DMS153 treated with DMSO at 0.1 percent for 48 hours (cell line): ENCODE measurements at regions not wholly inside any gene's neighbourhood (a gene's known extent, or its start where the extent isn't known, plus 50 kb on each side); places are given as distances from the start of the nearest gene placed in this dataset.
"Not testable (repeated sequence)": the region's sequence is repeated elsewhere in the genome, so short reads cannot be mapped to it uniquely, and the experiment has no call there.

ENCODE experiments used
- DNase-seq: peaks from one replicate; lab custom pipeline; 2025; ENCODE audit not compliant: unreplicated experiment; lab: John Stamatoyannopoulos, UW

DNA sequence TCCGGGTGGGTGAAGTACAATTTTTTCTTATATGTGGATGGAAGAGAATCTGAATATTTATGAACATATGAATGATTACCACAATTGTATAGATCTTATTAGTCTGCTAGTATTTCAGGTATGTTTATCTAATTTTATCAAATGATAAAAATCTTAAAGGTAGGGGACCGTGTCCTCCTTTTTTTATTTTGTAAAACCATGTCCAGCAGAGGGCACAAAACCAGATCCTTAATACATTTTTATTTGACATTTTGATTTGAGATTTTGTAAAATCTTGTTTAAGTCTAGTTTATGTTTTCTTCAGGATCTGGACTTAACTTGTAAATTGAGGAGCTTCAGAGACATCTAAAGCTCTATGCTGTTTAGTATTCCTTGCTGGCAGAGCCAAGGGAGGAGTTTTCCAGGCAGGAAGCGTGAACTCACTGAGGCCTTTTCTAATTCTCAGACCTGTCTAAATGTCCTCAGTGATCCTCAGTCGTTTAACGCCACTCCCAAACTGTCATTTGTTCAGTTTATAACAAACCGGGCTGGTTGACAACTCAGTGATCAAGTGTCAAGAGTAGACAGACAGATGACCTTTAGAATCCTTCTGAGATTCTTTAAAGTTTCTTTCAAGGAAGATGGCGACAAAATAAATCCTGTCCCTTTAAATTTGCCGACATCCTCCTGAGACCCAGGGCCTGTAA, 263.9 kb downstream of the KTN1 start:
- peak; percentile 3 for DNase-seq

DNA sequence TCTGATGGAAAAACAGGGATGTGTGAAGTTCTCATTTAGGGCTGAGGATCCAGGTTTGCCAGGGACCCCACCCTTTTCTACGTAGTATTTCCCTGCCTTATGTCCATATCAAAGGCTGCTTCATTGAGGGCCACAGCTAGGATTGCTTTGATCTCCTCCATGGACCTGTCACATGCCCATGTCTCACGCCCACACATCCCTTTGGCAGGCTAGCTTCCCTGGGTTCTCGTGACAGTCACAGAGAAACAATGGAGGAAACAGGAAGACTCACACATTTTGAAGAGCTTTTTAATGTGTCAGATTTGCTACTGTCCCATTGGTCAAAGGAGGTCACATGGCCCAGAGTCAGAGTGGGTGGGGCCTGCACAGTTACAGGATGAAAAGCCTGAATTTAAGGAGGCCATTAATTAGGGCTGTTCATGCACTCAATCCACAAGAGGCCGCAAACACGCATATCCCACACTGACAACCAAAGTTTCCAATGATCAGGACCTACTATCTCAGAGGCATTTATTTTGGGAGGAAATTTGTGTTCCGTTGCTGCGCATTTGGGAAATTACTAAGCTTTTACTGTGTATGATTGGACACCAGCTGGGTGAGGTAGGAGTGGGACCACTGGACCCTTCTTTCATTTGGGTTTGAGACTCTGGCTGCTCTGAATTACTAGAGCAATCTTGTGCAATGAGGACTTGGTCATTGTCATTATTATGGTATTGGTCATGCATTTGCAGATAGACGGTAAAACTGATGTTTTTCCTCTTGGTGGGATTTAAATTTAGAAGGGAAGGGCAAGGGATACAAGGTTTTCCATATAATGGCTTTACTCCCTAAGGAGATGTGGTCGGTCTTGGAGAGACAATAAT, 266.2 kb downstream of the KTN1 start:
- no peak for DNase-seq

DNA sequence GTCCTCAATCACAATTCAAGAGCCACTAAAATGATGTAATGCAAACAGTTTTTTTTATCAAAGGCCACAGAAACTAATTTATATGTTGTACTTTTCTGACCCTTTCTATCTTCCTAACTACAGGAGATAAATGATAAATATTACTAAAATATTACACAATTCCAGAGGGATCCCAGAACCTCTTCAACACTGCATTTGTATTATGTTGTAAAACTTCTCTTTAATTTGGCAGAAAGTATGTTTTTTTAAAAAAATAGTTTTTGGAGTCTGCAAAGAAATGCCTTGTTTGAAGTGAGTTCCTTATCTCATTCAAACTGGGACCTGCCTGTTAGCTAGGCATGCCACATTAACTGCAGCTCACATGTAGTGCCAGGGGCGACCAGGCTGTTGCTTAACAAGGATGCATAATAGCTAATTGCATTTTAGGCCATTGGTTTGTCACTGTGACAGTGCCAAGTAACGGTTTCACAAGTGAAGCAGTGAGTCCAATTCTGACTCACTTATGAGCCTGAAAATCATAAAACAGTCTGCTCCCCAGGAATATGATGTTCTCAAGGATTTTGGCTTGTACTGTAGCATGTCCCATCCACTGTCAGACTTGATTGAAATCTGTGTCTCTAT, 266.9 kb downstream of the KTN1 start:
- no peak for DNase-seq

DNA sequence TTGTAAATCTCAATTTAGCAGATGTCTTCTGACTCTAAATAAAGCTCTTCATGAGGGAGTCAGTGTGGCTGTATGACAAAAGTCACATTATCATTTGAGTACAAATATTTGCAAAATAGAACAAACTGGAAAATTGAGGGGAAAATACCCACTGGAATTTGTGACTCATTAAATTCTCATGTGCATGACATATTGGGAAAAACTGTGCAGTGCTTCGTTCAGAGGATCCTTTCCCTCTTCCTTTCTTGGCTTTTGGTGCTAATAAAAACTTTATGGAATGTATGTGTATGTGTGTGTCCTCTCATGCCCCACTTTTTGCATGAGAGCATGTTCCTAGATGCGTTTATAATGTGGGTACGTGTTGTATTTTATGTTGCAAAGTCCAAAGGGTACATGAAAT, 267.8 kb downstream of the KTN1 start:
- no peak for DNase-seq

DNA sequence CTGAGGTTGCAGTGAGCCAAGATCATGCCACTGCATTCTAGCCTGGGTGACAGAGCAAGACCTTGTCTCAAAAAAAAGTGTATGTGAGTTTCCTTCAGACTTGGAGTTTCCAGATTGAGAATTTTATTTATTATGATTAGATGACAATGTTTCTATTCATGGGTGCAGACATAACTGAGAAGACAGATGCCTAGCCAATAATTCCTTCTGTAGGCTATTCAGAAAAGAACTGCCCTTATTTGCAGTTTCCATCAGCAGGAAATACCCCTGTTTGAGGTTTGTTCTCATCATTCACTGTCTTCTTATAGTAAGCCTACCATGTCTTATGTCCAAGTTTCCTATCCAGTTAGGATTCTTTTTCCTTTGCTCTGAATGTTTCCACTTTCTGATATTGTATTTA, 269.0 kb downstream of the KTN1 start:
- DNase-seq: no peak

DNA sequence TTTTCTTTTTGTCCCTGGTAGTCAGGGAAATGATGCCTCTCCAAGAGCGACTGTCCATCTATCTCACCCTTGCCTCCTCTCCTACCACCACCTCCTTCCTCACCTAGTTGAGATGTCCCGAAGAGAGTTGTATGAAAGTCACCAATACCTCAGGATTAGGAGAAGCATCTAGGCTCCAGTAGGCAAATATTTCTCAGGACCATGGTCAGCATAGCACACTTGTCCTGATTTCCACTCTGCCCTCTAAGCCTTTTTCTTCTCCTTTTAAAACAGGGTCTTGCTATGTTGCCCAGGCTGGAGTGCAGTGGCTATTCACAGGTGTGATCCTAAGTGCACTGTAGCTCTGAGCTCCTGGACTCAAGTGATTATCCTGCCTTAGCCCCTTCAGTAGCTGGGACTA, 268.4 kb upstream of the PELI2 start:
- no peak for DNase-seq

DNA sequence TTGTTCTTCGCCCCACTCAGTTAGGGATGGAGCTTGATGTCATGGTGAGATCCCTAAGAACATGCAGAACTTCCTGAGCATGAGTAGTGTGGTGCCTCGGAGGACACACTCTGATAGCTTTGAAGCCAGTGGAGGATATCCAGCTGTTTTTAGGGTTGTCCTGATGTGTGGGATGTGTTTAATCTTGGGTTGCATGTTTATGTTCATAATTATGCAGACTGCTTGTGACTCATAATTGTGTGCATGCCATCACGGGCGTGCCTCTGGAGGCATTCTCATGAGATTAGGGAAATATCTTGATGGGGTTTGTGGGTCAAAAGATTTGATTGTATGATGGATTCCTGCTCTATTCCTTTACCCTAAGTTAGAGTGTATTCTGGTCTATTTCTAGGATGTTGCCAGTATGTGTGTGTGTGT, 267.4 kb upstream of the PELI2 start:
- DNase-seq: no peak

DNA sequence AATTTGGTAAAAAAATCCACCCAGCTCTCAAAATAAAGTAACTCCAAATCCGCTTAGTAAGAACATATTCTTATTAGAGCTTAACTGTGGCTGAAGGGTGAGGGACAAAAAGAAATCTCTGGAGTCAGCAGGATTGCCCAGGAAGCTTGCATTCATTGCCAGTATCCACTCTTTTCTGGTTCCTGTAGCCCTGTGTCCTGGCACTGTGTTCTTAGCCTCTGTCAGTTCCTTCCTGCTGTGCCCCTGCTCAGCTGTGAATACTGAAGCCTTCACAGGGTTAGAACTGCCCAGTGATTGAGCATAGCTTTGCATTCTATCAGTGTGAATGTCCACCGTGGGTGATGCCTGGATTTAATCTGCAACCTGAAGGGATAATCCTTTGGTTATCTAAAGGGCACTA, 266.9 kb upstream of the PELI2 start:
- no peak for DNase-seq

DNA sequence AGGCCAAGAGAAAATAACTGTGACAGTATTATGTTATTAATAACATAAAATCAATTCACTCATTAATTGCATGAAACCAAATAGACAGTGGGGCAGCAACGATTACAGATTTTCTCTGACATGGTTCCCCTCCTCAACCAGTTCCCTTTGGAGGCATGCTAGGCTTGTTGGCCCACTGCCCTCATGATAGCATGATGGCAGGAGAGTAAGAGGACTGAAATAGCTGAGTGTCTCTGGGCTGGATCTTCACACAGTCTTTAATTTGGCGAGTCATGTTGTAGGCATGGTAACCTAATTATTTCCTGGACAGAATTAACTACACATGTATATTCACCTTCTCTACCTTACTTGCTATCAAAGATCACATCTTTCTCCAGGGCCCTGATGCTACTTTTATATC, 266.2 kb upstream of the PELI2 start:
- no peak for DNase-seq

DNA sequence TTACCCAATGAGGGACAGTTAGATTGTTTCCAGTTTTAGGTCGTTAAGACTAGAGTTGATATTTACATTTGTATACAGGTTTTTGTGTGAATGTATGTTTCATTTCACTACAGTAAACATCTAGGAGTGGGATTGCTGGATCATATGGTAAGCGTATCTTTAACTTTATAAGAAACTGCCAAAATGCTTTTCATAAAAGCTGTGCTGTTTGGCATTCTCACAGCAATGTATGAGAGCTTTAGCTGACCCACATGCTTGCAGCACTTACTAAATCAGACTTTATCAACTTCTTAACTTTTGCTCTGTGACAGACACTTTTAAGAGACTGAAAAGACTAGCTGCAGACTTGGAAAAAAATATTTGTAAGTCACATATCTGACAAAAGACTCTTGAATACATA, 262.5 kb upstream of the PELI2 start:
- no peak for DNase-seq

DNA sequence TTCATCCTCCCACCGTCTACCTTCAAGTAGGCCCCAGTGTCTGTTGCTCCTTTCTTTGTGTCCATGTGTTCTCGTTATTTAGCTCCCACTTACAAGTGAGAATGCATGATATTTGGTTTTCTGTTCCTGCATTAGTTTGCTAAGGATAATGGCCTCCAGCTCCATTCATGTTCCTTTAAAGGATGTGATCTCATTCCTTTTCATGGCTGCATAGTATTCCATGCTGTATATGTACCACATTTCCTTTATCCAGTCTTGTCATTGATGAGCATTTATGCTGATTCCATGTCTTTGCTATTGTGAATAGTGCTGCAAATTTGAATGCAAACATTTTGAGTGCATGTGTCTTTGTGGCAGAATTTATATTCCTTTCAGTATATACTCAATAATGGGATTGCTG, 259.6 kb upstream of the PELI2 start:
- DNase-seq: no peak

DNA sequence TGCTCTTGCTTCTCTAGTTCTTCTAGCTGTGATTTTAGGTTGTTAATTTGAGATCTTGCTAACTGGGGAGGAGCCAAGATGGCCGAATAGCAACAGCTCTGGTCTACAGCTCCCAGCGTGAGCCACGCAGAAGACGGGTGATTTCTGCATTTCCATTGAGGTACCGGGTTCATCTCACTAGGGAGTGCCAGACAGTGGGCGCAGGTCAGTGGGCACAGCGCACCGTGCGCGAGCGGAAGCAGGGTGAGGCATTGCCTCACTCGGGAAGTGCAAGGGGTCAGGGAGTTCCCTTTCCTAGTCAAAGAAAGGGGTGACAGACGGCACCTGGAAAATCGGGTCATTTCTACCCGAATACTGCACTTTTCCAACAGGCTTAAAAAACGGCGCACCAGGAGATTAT, 256.6 kb upstream of the PELI2 start:
- not testable (repeated sequence) for DNase-seq

DNA sequence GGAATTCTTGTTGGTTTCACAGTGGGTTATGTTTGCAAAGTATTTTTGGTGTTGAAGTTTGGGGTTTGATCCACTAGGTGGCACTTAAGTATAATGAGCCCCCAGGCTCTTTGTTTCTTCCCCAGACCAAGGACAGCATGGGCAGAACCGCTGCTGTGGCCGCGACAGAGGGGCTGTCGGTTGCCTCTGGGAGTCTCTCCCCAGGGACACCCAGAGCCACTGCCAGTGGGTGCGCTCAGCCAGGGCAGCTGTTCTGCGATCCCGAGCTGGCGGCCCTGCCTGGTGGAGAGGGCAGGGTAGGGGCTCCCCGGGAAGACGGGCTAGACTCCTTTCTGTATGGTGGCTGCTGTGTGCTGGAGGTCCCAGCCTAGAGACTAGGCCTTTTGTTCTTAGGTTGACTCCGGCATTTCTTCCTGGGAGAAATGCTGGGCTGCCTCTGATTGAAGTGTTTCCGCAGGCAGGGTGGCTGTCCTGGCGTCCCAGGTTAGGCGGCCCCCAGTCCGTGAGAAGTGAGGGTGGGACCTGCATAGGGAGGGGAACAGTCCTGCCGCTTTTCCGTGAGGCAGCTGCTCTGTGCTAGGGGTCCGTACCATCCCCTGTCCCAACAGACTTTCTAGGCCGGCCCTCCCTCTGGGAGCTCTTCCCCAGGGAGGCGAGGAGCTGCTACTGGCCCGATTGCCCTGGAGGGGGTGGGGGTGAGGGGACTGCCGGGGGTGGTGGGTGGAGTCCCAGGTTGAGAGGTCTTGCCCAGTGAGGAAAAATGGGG, 253.1 kb upstream of the PELI2 start:
- no peak for DNase-seq

DNA sequence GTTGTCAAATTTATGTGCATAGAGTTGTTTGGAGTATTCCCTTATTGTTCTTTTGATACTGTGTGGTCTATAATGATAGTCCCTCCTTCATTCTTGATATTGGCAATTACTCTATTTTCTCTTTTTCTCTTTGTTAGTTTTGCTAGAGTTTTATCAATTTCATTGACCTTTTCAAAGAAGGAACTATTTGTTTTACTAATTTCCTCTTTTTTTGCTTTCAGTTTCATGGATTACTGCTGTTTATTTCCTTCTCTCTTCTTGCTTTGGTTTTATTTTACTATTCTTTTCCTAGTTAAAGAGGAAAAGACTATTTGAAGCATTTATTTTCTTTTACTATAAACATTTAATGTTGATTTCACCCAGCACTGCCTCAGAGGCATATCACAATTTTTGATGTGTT, 250.9 kb upstream of the PELI2 start:
- DNase-seq: no peak

DNA sequence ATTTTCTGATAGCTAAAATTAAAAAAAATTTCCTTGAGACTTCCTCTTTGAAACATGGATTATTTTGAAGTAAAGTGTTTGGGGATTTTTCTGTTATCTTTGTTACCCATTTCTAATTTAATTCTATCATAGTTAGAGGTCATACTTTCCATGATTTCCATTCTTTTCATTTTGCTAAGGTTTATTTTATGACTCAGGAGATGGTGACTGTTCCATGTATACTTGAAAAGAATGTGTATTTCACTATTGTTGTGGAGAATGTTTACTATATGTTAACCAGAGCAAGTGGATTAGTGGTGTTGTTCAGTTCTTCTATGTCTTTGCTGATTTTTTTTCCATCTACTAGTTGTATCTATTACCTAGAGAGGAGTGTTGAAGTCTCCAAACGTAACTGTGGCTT, 250.5 kb upstream of the PELI2 start:
- no peak for DNase-seq

DNA sequence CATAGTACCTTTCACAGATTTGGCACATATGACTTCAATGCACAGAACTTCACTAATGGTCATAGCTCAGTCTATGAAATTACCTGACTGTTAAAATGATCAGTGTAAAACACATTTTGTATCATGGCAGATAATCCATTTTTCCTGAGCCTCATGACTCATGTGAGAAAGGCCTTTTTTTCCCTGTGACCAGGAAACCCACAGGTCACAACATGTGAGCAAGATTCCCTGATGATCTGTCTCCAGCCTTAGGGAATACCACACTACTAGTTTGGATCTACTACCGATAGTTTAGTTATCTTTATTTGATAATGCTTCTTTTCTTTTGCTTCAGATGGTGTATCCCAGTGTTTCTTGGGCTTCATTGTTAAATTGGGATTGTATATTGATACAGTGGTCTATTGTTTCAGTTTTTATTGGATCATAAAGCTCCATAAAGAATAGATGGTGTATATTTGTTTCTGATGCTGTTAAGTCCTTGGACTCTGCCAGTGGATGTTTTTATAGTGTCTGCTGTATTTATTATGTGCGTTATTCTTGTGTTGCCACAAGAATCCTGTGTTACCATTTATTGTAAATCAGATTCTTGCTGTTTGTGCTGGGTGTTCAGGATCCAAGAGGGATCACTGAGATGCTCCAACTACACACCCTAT, 248.7 kb upstream of the PELI2 start:
- DNase-seq: no peak

DNA sequence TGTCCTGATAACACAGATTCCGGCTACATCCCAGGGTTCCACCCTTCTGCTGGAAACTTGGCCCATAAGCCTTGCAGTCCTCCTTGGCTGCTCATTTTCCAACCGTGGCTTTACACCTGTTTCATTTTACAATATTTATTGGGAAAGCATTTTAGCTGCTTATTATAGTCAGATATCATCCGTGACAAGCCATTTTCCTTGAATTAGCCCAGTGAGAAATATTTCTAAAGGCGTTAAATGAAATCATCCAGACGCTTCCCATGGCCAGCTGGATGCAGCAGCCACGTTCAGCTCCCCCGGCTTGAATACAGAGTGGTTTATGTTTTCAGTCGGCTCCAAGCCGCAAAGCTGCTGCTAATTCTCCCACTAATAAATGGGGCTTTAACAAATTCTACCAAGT, 245.0 kb upstream of the PELI2 start:
- DNase-seq: no peak

DNA sequence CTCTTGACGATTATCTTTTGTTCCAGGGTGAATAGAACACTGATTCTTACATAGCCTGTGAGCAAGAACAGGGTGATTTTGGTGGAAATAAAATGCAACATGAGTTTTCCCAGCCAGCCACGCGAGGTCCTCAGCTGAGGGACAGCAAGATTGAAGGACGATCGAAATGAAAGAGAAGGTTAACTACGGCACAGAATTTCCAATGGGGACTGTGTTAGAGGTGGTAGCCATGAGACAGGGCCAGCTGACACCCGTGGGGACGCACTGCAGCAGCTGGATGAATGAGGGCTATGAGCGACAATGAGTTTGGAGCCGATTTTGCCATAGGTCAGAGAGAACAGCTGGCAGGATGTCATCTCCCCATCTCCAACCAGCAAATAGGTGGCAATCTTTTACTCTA, 243.4 kb upstream of the PELI2 start:
- no peak for DNase-seq

DNA sequence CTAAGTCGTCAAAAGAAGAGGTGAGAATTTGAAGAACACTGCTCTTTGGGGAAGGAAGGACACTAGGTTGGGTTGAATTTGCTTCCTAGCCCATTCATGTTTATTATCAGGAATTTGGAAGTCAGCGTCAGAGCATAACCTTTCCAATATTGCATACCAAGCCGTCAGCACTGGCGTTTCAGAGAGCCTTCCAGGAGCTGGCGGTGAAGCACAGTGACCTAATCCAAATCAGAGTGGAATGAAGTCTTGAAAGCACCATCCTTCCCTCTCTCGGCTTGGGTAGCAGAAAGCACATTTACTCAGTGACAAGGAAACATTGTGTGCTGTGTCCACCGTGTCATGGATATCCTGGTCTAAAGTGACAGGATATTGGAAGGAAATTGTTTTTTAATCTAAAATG, 240.3 kb upstream of the PELI2 start:
- no peak for DNase-seq

DNA sequence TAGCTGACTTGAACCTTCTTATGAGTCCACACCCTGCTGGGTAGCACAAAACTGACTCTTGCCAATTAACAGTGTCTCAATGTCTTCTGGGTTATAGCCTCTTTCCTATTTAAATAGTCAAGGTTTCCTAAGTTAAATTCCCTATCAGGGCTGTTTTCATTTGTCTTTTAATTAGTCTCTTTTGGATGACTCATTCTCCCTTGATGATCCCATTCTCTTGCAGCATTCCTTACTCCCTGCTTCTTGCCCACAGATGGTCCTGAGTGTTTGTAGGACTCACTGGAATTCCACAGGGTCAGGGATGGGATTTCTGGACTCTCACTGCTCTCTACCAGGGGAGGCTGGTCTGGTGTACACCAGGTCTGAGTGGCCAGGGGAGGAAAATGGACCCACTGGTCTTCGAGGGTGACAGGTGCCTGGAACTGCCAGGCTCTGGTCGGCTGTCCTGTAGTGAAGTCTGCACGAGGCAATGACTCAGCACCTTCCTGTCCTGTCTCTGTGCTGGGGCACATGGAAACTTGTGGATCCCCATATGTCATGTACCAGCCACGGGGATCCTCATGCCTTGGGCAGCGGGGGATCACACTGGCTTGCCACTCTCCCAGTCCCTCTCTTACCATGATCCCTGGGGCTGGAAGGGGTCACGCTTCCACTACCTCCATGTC, 236.5 kb upstream of the PELI2 start:
- no peak for DNase-seq
